Subcutaneous abdominal adipose tissue (tissue), 5 donors: ENCODE measurements at regions not wholly inside any gene's neighbourhood (a gene's known extent, or its start where the extent isn't known, plus 50 kb on each side); places are given as distances from the start of the nearest gene placed in this dataset.

ENCODE experiments used
- H3K27ac ChIP-seq: one replicate; pipeline ENCODE4 v1.7.0; 2013; ENCODE audit warnings: low read depth, mild to moderate bottlenecking, inconsistent platforms, low read length, moderate library complexity
- H3K27me3 ChIP-seq, 5 donors: one replicate each; pipeline ENCODE4 v1.7.0; 2013; ENCODE audit warnings: low read length in 5 of 5, inconsistent platforms in 1 of 5; ENCODE audit not compliant: control insufficient read depth in 5 of 5, insufficient read depth in 4 of 5
- H3K36me3 ChIP-seq, 5 donors: one replicate each; pipeline ENCODE4 v1.7.0; 2013; ENCODE audit warnings: low read length in 5 of 5; ENCODE audit not compliant: control insufficient read depth in 5 of 5, insufficient read depth in 5 of 5
- H3K4me1 ChIP-seq, 5 donors: one replicate each; pipeline ENCODE4 v1.7.0; 2013; ENCODE audit warnings: low read length in 5 of 5, mild to moderate bottlenecking in 3 of 5, moderate library complexity in 1 of 5; ENCODE audit not compliant: control insufficient read depth in 5 of 5, insufficient read depth in 5 of 5
- H3K4me3 ChIP-seq, 5 donors: one replicate each; pipeline ENCODE4 v1.7.0; 2013; ENCODE audit warnings: low read length in 5 of 5, low read depth in 1 of 5
- H3K9ac ChIP-seq, 5 donors: one replicate each; pipeline ENCODE4 v1.7.0; 2013; ENCODE audit warnings: low read length in 5 of 5, mild to moderate bottlenecking in 4 of 5, moderate library complexity in 3 of 5
- H3K9me3 ChIP-seq, 5 donors: one replicate each; pipeline ENCODE4 v1.7.0; 2013; ENCODE audit warnings: low read length in 5 of 5; ENCODE audit not compliant: control insufficient read depth in 5 of 5
- donor health status: healthy.
- donor health status: healthy.
- donor health status: healthy.
- donor health status: healthy.
- donor health status: healthy.

DNA sequence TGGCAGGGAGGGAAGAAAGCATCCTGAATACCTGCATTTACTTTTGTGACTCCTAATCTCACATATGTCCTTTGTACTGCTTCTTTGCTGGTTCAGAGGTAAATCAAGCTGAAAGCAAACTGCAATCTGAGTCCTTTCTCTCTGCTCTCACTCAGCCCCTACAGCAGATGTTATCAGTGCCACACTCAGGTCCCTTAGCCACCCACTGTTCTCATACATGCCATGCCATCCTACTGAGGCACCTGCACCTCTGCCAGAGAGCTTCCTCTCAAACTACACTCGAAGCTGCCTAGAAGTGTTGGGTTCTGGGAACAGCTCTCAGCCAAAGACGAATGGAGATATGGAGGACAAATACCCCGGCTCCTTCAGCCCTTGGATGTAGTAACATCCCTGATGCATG is 244.5 kb downstream of the TXNL1 start:
- no peak overlapping the region for H3K4me3 ChIP-seq
- H3K9me3 ChIP-seq = no peaks in the 10 kb centered on the region
- peaks cover 0 to 2% (median 0%) of the 10 kb centered on the region in 5 donors for H3K4me1 ChIP-seq
- no peak overlapping the region for H3K27ac ChIP-seq
- H3K27me3 ChIP-seq = no peaks in the 10 kb centered on the region
- H3K36me3 ChIP-seq = no peaks in the 10 kb centered on the region
- no peak overlapping the region for H3K9ac ChIP-seq

DNA sequence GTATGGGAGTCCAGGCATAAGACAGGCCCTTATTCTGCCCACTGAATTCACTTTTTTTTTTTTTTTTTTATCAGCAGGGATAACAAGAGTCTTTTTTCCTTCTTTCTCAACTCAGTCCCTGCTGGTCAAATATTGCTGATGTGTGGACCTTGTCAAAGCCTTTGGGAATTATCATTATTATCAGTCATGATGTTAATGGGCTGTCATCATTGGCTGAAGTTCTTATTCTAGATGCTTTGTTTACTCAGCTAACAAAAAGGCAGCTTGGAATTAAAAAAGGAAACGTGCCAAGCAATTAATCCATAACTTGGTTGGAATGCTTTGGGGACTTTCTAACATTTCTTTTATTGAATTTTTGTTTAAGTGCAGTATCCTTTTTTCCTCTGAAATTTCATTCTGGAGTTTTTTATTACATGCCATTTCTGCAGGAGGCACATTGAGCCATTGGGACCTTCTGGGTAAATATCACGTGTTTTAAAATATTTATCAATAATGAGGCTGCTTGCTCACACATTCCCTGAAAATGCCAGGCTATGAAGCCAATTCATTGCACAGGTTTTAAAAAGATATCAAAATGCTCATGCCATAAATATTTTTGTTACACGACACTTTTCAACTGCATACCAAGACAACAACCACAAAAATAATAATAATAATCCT is 246.3 kb downstream of the TXNL1 start:
- peaks cover 0 to 9% (median 0%) of the 10 kb centered on the region in 5 donors for H3K4me1 ChIP-seq
- no peaks in the 10 kb centered on the region for H3K9me3 ChIP-seq
- no peak overlapping the region for H3K9ac ChIP-seq
- no peaks in the 10 kb centered on the region for H3K27me3 ChIP-seq
- H3K36me3 ChIP-seq = no peaks in the 10 kb centered on the region
- no peak overlapping the region for H3K4me3 ChIP-seq
- H3K27ac ChIP-seq = no peak overlapping the region

DNA sequence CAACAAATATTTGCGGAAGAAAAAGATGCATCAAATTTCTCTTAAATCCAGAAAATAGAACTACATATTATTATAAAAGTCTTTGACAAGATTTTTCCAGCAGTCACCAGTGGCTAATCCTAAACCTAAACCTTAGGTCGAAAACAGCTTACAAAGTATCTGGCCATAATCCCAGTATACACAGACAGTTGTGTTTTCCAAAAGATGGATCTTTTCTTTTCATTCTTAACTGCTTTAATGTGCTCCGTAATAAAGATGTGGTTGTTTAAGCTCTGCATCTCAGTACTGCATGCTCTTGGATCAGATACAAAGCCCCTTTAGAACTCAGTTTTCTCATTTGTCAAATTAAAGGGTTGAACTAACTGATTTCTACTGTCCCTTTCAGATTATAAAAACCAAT is 247.8 kb downstream of the TXNL1 start:
- Histone ChIP-seq H3K9ac (no peak overlapping the region), H3K4me3 (no peak overlapping the region), H3K27me3 (no peaks in the 10 kb centered on the region), H3K27ac (no peak overlapping the region), H3K9me3 (no peaks in the 10 kb centered on the region), H3K36me3 (no peaks in the 10 kb centered on the region), H3K4me1 (peaks cover 0 to 9% (median 0%) of the 10 kb centered on the region in 5 donors)

- Histone ChIP-seq H3K4me1 (peaks cover 0 to 9% (median 0%) of the 10 kb centered on the region in 5 donors), H3K27me3 (no peaks in the 10 kb centered on the region), H3K27ac (no peak overlapping the region), H3K9ac (no peak overlapping the region), H3K36me3 (no peaks in the 10 kb centered on the region), H3K9me3 (no peaks in the 10 kb centered on the region), H3K4me3 (no peak overlapping the region)
These were observed 249.2 kb downstream of the TXNL1 start for GRCh38 chr18:56389190-56389589.

DNA sequence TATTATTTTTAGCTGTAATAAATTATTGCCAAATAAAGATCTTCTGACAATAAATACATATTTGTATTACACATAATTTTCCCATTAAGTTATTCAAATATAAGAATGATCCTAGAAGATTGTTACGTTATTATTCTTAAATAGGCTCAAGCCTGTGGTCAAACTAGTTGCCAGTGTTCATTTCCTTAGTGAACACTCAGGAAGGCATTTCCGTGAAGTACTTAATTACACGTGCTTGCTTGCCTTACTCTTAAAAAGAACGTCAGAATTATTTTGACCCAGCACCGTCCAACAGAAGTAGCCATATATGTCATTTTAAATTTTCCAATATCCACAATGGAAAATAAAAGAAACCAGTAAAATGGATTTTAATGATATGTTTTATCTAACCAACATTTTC is 249.8 kb downstream of the TXNL1 start:
- no peaks in the 10 kb centered on the region for H3K27me3 ChIP-seq
- no peak overlapping the region for H3K4me3 ChIP-seq
- no peak overlapping the region for H3K27ac ChIP-seq
- no peaks in the 10 kb centered on the region for H3K9me3 ChIP-seq
- peaks cover 0 to 9% (median 0%) of the 10 kb centered on the region in 5 donors for H3K4me1 ChIP-seq
- H3K9ac ChIP-seq = no peak overlapping the region
- no peaks in the 10 kb centered on the region for H3K36me3 ChIP-seq

DNA sequence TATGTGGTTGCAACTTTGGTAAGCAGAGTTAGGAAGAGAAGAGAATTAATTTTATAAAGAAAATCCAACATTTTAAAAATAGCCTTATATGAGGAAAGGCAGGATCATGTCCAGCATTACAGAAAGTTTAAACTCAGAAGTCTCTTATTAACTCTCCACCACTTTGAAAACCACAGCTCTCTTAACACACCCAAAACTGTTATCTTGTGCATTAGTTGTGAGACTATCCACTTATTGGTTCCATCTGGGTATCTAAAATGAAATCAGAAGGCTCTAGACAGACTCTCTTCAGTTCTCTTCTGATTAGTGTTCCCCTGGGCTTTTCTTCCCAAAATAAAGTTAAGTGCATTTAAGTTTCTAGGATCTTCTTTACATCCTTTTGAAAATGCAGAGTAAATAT is 251.5 kb downstream of the TXNL1 start:
- no peak overlapping the region for H3K27ac ChIP-seq
- H3K36me3 ChIP-seq = no peaks in the 10 kb centered on the region
- no peak overlapping the region for H3K9ac ChIP-seq
- no peaks in the 10 kb centered on the region for H3K9me3 ChIP-seq
- H3K4me3 ChIP-seq = no peak overlapping the region
- H3K4me1 ChIP-seq = peaks cover 0 to 9% (median 0%) of the 10 kb centered on the region in 5 donors
- no peaks in the 10 kb centered on the region for H3K27me3 ChIP-seq

DNA sequence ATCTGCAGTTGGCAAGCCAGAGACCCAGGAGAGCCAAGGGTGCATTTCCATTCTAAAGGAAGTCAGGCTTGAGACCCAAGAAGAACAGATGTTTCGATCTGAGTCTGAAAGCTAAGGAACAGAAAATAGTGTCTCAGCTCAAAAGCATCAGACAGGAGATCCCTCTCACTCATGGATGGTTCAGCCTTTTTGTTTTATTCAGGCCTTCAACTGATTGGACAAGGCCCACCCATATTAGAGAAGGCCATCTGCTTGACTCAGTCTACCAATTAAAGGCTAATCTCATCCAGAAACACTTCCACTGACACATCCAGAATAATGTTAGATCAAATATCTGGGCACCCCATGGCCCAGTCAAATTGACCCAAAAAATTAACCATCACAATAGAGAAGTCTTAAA is 255.0 kb downstream of the TXNL1 start:
- peaks cover 0 to 4% (median 0%) of the 10 kb centered on the region in 5 donors for H3K4me1 ChIP-seq
- no peak overlapping the region for H3K27ac ChIP-seq
- no peak overlapping the region for H3K4me3 ChIP-seq
- H3K36me3 ChIP-seq = no peaks in the 10 kb centered on the region
- no peak overlapping the region for H3K9ac ChIP-seq
- H3K27me3 ChIP-seq = no peaks in the 10 kb centered on the region
- H3K9me3 ChIP-seq = no peaks in the 10 kb centered on the region

GRCh38 chr18:56382541-56382940 is 255.9 kb downstream of the TXNL1 start:
- Histone ChIP-seq H3K9me3 (no peaks in the 10 kb centered on the region), H3K36me3 (no peaks in the 10 kb centered on the region), H3K27me3 (no peaks in the 10 kb centered on the region), H3K9ac (no peak overlapping the region), H3K27ac (no peak overlapping the region), H3K4me3 (no peak overlapping the region), H3K4me1 (peaks cover 0 to 4% (median 0%) of the 10 kb centered on the region in 5 donors)

DNA sequence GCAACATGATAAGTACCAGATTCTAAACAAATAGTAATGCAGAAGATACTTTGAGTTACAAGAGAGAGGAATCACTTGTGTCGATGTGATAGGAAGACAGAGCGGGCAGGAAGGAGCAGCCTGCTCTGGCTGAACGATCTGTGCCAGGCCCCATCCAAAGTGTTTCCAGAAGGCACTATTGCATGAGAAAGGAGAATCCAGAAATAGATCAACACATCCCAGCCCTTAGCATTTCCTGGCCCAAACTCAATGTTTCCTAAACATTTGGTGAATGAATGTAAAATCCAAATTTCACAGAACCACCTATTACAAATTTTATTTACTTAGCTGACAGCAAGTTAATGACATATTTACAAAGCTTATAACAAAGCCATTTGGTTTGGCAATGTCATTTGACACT is 257.2 kb downstream of the TXNL1 start:
- no peak overlapping the region for H3K9ac ChIP-seq
- no peak overlapping the region for H3K27ac ChIP-seq
- no peaks in the 10 kb centered on the region for H3K9me3 ChIP-seq
- no peaks in the 10 kb centered on the region for H3K36me3 ChIP-seq
- H3K4me1 ChIP-seq = peaks cover 0 to 4% (median 0%) of the 10 kb centered on the region in 5 donors
- no peak overlapping the region for H3K4me3 ChIP-seq
- H3K27me3 ChIP-seq = no peaks in the 10 kb centered on the region

- H3K27ac ChIP-seq = no peak overlapping the region
- peaks cover 0 to 4% (median 0%) of the 10 kb centered on the region in 5 donors for H3K4me1 ChIP-seq
- H3K4me3 ChIP-seq = no peak overlapping the region
- H3K9ac ChIP-seq = no peak overlapping the region
- H3K9me3 ChIP-seq = no peaks in the 10 kb centered on the region
- H3K27me3 ChIP-seq = no peaks in the 10 kb centered on the region
- H3K36me3 ChIP-seq = no peaks in the 10 kb centered on the region
These were observed 257.7 kb downstream of the TXNL1 start for GRCh38 chr18:56380685-56381084.
